Mesenchymal stem cell (in vitro differentiated cells and primary cell): ENCODE measurements at regions not wholly inside any gene's neighbourhood (a gene's known extent, or its start where the extent isn't known, plus 50 kb on each side); places are given as distances from the start of the nearest gene placed in this dataset.

Experiments used
- DNase-seq: peaks from one replicate; pipeline ENCODE4 v3.0.0-alpha.2; 2013
- H2AFZ ChIP-seq: one replicate; pipeline ENCODE4 v1.6.1; 2013; ENCODE audit warnings: low read depth, mild to moderate bottlenecking, control low read depth, inconsistent platforms, low read length, moderate library complexity
- H2AK5ac ChIP-seq: 2 replicates; pipeline ENCODE4 v1.6.1; 2013; ENCODE audit warnings: low read length, moderate library complexity, mild to moderate bottlenecking, inconsistent platforms; ENCODE audit not compliant: severe bottlenecking
- H2BK120ac ChIP-seq: one replicate; pipeline ENCODE4 v1.6.1; 2013; ENCODE audit warnings: low read depth, mild to moderate bottlenecking, inconsistent platforms, low read length, moderate library complexity
- H2BK12ac ChIP-seq, 2 experiments: one replicate each; pipeline ENCODE4 v1.6.1; 2013; ENCODE audit warnings: inconsistent platforms in 2 of 2, low read length in 2 of 2, mild to moderate bottlenecking in 2 of 2, moderate library complexity in 2 of 2, control low read depth in 1 of 2
- H2BK15ac ChIP-seq: one replicate; pipeline ENCODE4 v1.6.1; 2013; ENCODE audit warnings: mild to moderate bottlenecking, low read depth, inconsistent platforms; ENCODE audit not compliant: poor library complexity, severe bottlenecking
- H2BK5ac ChIP-seq: 2 replicates; pipeline ENCODE4 v1.6.1; 2013; ENCODE audit warnings: low read depth, mild to moderate bottlenecking, low read length, control low read depth, inconsistent platforms; ENCODE audit not compliant: poor library complexity, severe bottlenecking
- H3K14ac ChIP-seq, 2 experiments: one replicate each; pipeline ENCODE4 v1.6.1; 2013; ENCODE audit warnings: inconsistent platforms in 2 of 2, low read length in 2 of 2, control low read depth in 1 of 2, mild to moderate bottlenecking in 1 of 2, moderate library complexity in 1 of 2
- H3K18ac ChIP-seq, 2 experiments: one replicate each; pipeline ENCODE4 v1.6.1; 2013; ENCODE audit warnings: inconsistent platforms in 2 of 2, low read length in 2 of 2, control low read depth in 1 of 2, low read depth in 1 of 2, mild to moderate bottlenecking in 1 of 2
- H3K23ac ChIP-seq, 2 experiments: one replicate each; pipeline ENCODE4 v1.6.1; 2013; ENCODE audit warnings: inconsistent platforms in 2 of 2, low read length in 2 of 2, mild to moderate bottlenecking in 2 of 2, moderate library complexity in 2 of 2, control low read depth in 1 of 2
- H3K27ac ChIP-seq: 2 replicates; pipeline ENCODE4 v1.5.1; 2013; ENCODE audit warnings: mild to moderate bottlenecking, moderate library complexity, low read length, control low read depth, inconsistent platforms; ENCODE audit not compliant: poor library complexity, severe bottlenecking
- H3K27me3 ChIP-seq, 2 experiments: 2 replicates each; pipeline versions ENCODE4 v1.6.1 to v1.7.0; 2013; ENCODE audit warnings: low read length in 2 of 2, mild to moderate bottlenecking in 2 of 2, moderate library complexity in 2 of 2, control low read depth in 1 of 2, inconsistent platforms in 1 of 2; ENCODE audit not compliant: control insufficient read depth in 1 of 2, insufficient read depth in 1 of 2
- H3K36me3 ChIP-seq, 2 experiments: 2 replicates each; pipeline versions ENCODE4 v1.6.1 to v1.7.0; 2013; ENCODE audit warnings: low read length in 2 of 2, control low read depth in 1 of 2, inconsistent platforms in 1 of 2, low read depth in 1 of 2, mild to moderate bottlenecking in 1 of 2; ENCODE audit not compliant: insufficient read depth in 2 of 2, control insufficient read depth in 1 of 2
- H3K4ac ChIP-seq, 2 experiments: one replicate each; pipeline ENCODE4 v1.6.1; 2013; ENCODE audit warnings: inconsistent platforms in 2 of 2, low read length in 2 of 2, mild to moderate bottlenecking in 2 of 2, moderate library complexity in 2 of 2, control low read depth in 1 of 2, low read depth in 1 of 2
- H3K4me1 ChIP-seq: 2 replicates; pipeline ENCODE4 v1.6.1; 2013; ENCODE audit warnings: low read depth, low read length, control low read depth; ENCODE audit not compliant: control insufficient read depth, insufficient read depth
- H3K4me2 ChIP-seq: 2 replicates; pipeline ENCODE4 v1.6.1; 2013; ENCODE audit warnings: low read length, mild to moderate bottlenecking, inconsistent platforms; ENCODE audit not compliant: poor library complexity, severe bottlenecking
- H3K4me3 ChIP-seq, 2 experiments: 2 replicates each; pipeline versions ENCODE4 v1.5.1 to v1.7.0; 2013; ENCODE audit warnings: low read length in 2 of 2, mild to moderate bottlenecking in 2 of 2, control low read depth in 1 of 2, low read depth in 1 of 2; ENCODE audit not compliant: insufficient read depth in 1 of 2
- H3K79me1 ChIP-seq: replicated peaks from 2 replicates; pipeline ENCODE4 v1.6.1; 2013; ENCODE audit warnings: mild to moderate bottlenecking, control low read depth, low read length, inconsistent platforms; ENCODE audit not compliant: poor library complexity, severe bottlenecking
- H3K9ac ChIP-seq: 2 replicates; pipeline ENCODE4 v1.7.0; 2013; ENCODE audit warnings: mild to moderate bottlenecking, low read length, moderate library complexity
- H3K9me3 ChIP-seq: 2 replicates; pipeline ENCODE4 v1.7.0; 2013; ENCODE audit warnings: mild to moderate bottlenecking, low read length; ENCODE audit not compliant: control insufficient read depth
- H4K8ac ChIP-seq: one replicate; pipeline ENCODE4 v1.6.1; 2013; ENCODE audit warnings: inconsistent platforms, mild to moderate bottlenecking, low read length, moderate library complexity
- H4K91ac ChIP-seq: one replicate; pipeline ENCODE4 v1.6.1; 2013; ENCODE audit warnings: mild to moderate bottlenecking, low read length, inconsistent platforms
- WGBS: methylation state at CpG from one replicate; pipeline ENCODE4 v1.1.7; 2013; ENCODE audit warnings: mixed read lengths; 5-methylcytosine and 5-hydroxymethylcytosine counted together

- 53% methylated on average over 2 of the region's 2 CpGs for WGBS
- Histone ChIP-seq H3K23ac (no peak overlapping the region), H3K27ac (no peak overlapping the region), H3K4me3 (no peak overlapping the region), H2BK12ac (no peak overlapping the region), H3K36me3 (no peaks in the 10 kb centered on the region), H3K79me1 (no peaks in the 10 kb centered on the region), H2BK15ac (no peak overlapping the region), H3K4me2 (no peak overlapping the region), H4K91ac (no peak overlapping the region), H2AFZ (no peak overlapping the region), H3K4ac (no peak overlapping the region), H3K18ac (no peak overlapping the region), H3K9me3 (no peaks in the 10 kb centered on the region), H4K8ac (no peak overlapping the region), H3K9ac (no peak overlapping the region), H2BK120ac (no peak overlapping the region), H3K27me3 (peaks cover 5 to 43% of the 10 kb centered on the region in 2 experiments), H3K4me1 (no peaks in the 10 kb centered on the region), H2BK5ac (no peak overlapping the region), H2AK5ac (no peak overlapping the region), H3K14ac (no peak overlapping the region)
- no peak for DNase-seq
Measured at GRCh38 chr3:41040256-41040655, 159.0 kb upstream of the CTNNB1 start.

GRCh38 chr3:41041462-41041861, 157.8 kb upstream of the CTNNB1 start:
- peaks cover 5 to 40% of the 10 kb centered on the region in 2 experiments for H3K27me3 ChIP-seq
- H4K91ac ChIP-seq = no peak overlapping the region
- no peak overlapping the region for H3K4ac ChIP-seq
- H2BK5ac ChIP-seq = no peak overlapping the region
- H3K36me3 ChIP-seq = no peaks in the 10 kb centered on the region
- no peak for DNase-seq
- H3K4me3 ChIP-seq = no peak overlapping the region
- no peak overlapping the region for H2AK5ac ChIP-seq
- no peak overlapping the region for H3K4me2 ChIP-seq
- no peak overlapping the region for H3K27ac ChIP-seq
- H3K9ac ChIP-seq = no peak overlapping the region
- no peaks in the 10 kb centered on the region for H3K9me3 ChIP-seq
- no peak overlapping the region for H3K14ac ChIP-seq
- H2AFZ ChIP-seq = no peak overlapping the region
- no peak overlapping the region for H4K8ac ChIP-seq
- no peak overlapping the region for H3K18ac ChIP-seq
- H3K79me1 ChIP-seq = no peaks in the 10 kb centered on the region
- 73% methylated on average over 4 of the region's 4 CpGs for WGBS
- H2BK15ac ChIP-seq = no peak overlapping the region
- no peaks in the 10 kb centered on the region for H3K4me1 ChIP-seq
- no peak overlapping the region for H2BK12ac ChIP-seq
- H2BK120ac ChIP-seq = no peak overlapping the region
- no peak overlapping the region for H3K23ac ChIP-seq

GRCh38 chr3:41041899-41042298, 157.4 kb upstream of the CTNNB1 start:
- 96% methylated on average over 1 of the region's 1 CpG for WGBS
- Histone ChIP-seq H3K9me3 (peaks cover 3% of the 10 kb centered on the region), H3K18ac (no peak overlapping the region)

GRCh38 chr3:41044523-41044922, 154.8 kb upstream of the CTNNB1 start:
- Histone ChIP-seq H4K91ac (no peak overlapping the region), H3K9me3 (peaks cover 8% of the 10 kb centered on the region), H2AK5ac (no peak overlapping the region), H3K18ac (no peak overlapping the region), H3K4me1 (no peaks in the 10 kb centered on the region), H2BK5ac (no peak overlapping the region), H3K27ac (no peak overlapping the region), H3K79me1 (no peaks in the 10 kb centered on the region), H3K36me3 (no peaks in the 10 kb centered on the region), H3K9ac (no peak overlapping the region), H3K4me2 (no peak overlapping the region), H2BK120ac (no peak overlapping the region), H3K4me3 (no peak overlapping the region), H3K23ac (no peak overlapping the region), H3K27me3 (peaks cover 5 to 18% of the 10 kb centered on the region in 2 experiments), H2BK12ac (no peak overlapping the region), H3K4ac (no peak overlapping the region), H2AFZ (no peak overlapping the region), H2BK15ac (no peak overlapping the region), H3K14ac (no peak overlapping the region), H4K8ac (no peak overlapping the region)
- no peak for DNase-seq
- 72% methylated on average over 5 of the region's 5 CpGs for WGBS

More at GRCh38 chr3:41041899-41042298, 157.4 kb upstream of the CTNNB1 start:
- no peak for DNase-seq
- no peak overlapping the region for H2BK5ac ChIP-seq
- no peak overlapping the region for H2BK15ac ChIP-seq
- no peak overlapping the region for H3K4me2 ChIP-seq
- no peaks in the 10 kb centered on the region for H3K36me3 ChIP-seq
- H3K27ac ChIP-seq = no peak overlapping the region
- H2AFZ ChIP-seq = no peak overlapping the region
- no peak overlapping the region for H3K9ac ChIP-seq
- H3K4me1 ChIP-seq = no peaks in the 10 kb centered on the region
- H3K23ac ChIP-seq = no peak overlapping the region
- H3K14ac ChIP-seq = peak overlapping the region in 1 of 2 experiments; percentile 18
- H3K27me3 ChIP-seq = peaks cover 5 to 39% of the 10 kb centered on the region in 2 experiments
- H2BK120ac ChIP-seq = no peak overlapping the region
- H4K8ac ChIP-seq = no peak overlapping the region
- no peak overlapping the region for H2BK12ac ChIP-seq
- H3K79me1 ChIP-seq = no peaks in the 10 kb centered on the region
- no peak overlapping the region for H3K4me3 ChIP-seq
- H2AK5ac ChIP-seq = no peak overlapping the region
- no peak overlapping the region for H4K91ac ChIP-seq
- no peak overlapping the region for H3K4ac ChIP-seq
